Fibroblast of skin of right quadriceps (primary cell): ENCODE measurements at regions not wholly inside any gene's neighbourhood (a gene's known extent, or its start where the extent isn't known, plus 50 kb on each side); places are given as distances from the start of the nearest gene placed in this dataset.

Source experiments
- DNase-seq: peaks from one replicate; pipeline ENCODE4 v3.0.0-alpha.2; 2013

- DNase-seq, result no peak
These were observed 54.9 kb upstream of the SACS start for GRCh38 chr13:23488442-23488841.

DNA sequence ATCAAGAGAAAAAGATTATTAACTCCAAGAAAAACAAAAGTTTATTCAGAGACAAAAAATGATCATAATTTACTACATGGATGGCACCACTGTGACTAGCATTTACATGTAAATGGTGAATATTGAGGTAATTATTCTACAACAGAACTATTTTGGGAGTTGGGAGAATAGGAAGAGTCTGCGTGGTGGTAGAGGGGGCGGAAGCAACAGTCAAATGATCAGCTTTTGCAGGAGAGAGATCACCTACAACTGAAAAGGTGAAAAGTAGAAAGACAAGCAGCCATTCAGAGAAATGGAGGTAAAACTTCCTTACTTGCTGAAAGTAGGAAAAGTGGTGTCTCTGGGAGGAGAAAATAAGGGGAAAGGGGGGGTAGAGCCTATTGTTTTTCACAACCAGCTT is 62.8 kb upstream of the SACS start:
- no peak for DNase-seq

DNA sequence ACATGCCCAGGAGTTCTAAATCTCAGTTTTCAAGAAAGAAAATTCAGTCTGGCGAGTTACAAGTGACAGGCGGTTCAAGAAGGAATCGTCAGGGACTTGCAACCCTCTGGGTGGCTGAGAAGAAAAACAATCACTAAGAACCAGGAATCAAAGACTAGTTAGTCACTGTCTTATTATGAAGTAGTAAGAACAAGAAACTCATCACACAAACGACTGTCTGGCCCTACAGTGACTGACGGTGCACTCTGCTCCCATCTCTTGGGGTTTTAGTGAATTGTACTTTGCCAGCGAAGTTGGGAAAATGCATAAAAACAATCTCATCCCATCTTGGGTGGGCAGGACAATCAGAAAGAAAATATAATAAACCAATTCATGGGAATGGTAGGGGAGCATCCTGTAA is 63.7 kb upstream of the SACS start:
- DNase-seq, result peak; percentile 39

DNA sequence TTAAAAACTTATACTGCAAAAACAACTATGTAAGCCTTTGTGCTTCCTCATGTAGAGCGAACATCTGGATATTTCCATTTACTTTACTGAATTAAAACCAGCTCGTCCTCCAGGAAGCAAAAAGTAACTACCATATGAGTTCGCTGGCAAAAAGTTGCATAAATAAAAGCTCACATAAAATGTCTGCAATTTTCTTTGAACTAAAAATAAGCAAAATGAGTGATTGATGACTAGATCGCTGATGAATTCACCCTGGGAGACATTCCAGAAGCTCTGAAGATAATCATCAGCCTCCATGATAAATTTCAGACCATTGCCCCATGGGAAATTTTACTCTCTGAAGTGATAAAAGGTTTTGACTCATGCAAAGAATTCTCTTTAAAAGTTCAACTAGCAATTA is 67.3 kb upstream of the SACS start:
- peak; percentile 99 for DNase-seq

DNA sequence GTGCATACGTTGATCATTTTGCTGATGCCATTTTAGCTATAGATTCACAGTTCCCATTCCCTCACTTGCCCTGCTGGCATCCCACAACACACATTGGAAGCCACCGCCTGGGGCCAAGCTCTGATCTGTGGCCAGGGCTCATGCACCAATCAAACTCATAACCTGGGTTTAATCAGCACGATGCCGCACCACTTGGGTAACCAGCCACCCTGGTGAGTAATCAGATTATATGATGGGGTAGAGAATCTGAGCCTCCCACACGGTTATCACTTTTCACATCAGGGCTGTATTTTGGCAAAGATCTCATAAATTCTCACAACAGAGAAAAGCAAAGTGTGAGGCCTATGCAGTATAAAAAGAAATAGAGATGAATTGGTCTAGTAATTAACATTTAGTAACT is 66.0 kb upstream of the TNFRSF19 start:
- peak; percentile 74 for DNase-seq

DNA sequence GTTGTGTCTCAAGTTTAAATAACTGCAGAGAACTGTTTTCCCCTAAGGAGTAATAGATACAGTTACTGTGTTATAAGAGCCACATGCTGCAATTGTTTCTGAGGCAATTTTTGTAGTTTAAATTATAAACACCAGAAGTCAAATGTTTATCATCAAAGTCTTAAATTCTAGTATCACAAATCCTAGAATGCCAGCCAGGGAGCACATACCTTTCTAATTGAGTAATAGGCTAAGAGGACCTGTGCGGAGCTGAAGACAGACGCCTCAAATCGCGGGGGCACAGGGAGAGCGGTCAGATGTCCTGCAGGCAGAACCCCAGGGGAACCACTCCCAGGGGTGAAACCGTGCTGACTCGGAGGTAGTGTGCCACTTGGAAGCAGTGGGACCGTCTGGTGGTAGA is 65.2 kb upstream of the TNFRSF19 start:
- peak; percentile 70 for DNase-seq

GRCh38 chr13:23506071-23506806 is 64.0 kb upstream of the TNFRSF19 start:
- peak; percentile 75 for DNase-seq

DNA sequence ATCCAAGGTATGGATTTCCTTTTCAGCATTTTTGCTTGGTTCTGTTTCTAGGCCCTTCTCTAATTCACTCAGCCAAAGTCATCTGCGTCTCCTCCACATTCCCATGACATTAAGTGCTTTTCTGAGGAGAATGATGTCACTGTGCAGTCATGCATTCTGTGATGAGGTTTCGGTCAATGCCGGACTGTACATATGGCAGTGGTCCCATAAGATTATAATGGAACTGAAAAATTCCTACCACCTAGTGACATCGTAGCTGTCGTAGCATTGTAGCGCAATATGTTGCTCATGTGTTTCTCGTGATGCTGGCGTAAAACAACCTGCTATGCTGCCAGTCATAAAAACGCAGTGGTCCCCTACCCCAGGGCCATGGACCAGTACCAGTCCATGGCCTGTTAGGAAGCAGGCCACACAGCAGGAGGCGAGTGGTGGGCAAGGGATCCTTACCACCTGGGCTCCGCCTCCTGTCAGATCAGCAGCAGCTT is 63.4 kb upstream of the TNFRSF19 start:
- peak; percentile 93 for DNase-seq

DNA sequence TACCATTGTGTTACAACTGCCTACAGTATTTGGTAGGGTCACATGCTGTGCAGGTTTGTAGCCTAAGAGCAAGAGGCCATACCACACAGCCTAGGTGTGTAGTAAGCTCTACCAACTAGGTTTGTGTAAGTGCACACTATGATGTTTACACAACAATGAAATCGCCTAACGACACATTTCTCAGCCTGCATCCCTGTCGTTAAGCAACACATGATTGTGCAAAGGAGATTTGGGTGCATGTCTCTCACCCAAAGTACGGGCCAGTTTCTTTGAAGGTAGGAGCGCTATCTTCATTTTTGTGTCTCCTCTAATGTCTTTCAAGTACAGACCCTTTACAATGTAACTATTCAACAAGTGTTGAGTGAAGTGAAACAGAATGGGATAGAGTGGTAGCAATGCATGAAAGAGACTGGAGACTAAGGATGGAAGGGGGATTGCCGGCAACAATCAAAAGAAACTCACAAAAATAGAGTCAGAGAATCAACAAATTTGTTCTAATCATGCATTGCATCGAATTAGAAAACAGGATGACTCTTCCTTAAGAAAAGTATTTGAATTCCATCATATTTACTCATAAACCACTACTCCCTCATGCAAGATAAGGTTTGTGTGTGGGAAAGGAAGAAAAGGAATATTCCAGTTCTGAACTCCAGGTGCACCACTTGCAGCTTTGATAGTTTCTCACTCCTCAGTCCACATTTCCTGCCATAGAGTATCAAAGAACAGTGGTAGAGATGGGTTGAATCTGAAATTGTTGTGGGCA is 60.2 kb upstream of the TNFRSF19 start:
- peak; percentile 83 for DNase-seq

- DNase-seq, result no peak
These were observed 59.7 kb upstream of the TNFRSF19 start for GRCh38 chr13:23510544-23510916.

GRCh38 chr13:23510979-23511735 is 59.1 kb upstream of the TNFRSF19 start:
- DNase-seq, result peak; percentile 58

- DNase-seq, result no peak
These were observed 57.3 kb upstream of the TNFRSF19 start for GRCh38 chr13:23512762-23513395.

- DNase-seq, result no peak
These were observed 56.8 kb upstream of the TNFRSF19 start for GRCh38 chr13:23513455-23513854.

- no peak for DNase-seq
These were observed 56.1 kb upstream of the TNFRSF19 start for GRCh38 chr13:23514076-23514475.

GRCh38 chr13:23515116-23515515 is 55.1 kb upstream of the TNFRSF19 start:
- no peak for DNase-seq

- no peak for DNase-seq
These were observed 54.0 kb upstream of the TNFRSF19 start for GRCh38 chr13:23516190-23516589.

DNA sequence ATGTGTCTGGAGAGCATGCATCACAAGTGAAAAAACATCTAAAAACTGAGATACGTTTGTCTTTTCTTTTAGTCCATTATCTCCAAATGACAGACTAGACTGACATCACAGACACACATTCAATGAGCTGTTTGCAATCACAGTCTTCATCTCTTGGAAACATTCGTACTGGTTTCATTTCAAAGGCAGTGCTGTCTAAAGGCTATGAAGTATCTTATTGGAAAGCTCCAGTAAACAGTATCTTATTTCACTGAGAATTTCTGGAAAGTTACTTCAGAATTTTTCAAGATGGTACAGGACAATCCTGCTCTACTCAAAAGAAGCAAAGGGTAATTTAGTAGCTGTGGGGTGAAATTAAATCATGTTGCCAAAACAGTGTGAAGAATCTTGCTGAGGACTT is 53.5 kb upstream of the TNFRSF19 start:
- DNase-seq, result no peak

- no peak for DNase-seq
These were observed 52.0 kb upstream of the TNFRSF19 start for GRCh38 chr13:23518231-23518630.
